IPS-18a (cell line): ENCODE measurements at regions not wholly inside any gene's neighbourhood (a gene's known extent, or its start where the extent isn't known, plus 50 kb on each side); places are given as distances from the start of the nearest gene placed in this dataset.
A peak's percentile ranks its signal among the peaks of the same experiment; 100 is the strongest.

ENCODE experiments used
- H3K27ac ChIP-seq: one replicate; pipeline ENCODE4 v1.5.1; 2013; ENCODE audit warnings: low read length
- H3K27me3 ChIP-seq: one replicate; pipeline ENCODE4 v1.6.1; 2013; ENCODE audit warnings: mild to moderate bottlenecking, low read length; ENCODE audit not compliant: control insufficient read depth, insufficient read depth
- H3K36me3 ChIP-seq: one replicate; pipeline ENCODE4 v1.6.1; 2013; ENCODE audit warnings: low read depth, low read length; ENCODE audit not compliant: control insufficient read depth
- H3K4me1 ChIP-seq: one replicate; pipeline ENCODE4 v1.6.1; 2013; ENCODE audit warnings: low read depth, low read length; ENCODE audit not compliant: control insufficient read depth
- H3K4me3 ChIP-seq: one replicate; pipeline ENCODE4 v1.5.1; 2013; ENCODE audit warnings: low read length
- H3K9ac ChIP-seq: one replicate; pipeline ENCODE4 v1.6.1; 2013; ENCODE audit warnings: mild to moderate bottlenecking, low read length, moderate library complexity
- H3K9me3 ChIP-seq: one replicate; pipeline ENCODE4 v1.6.1; 2013; ENCODE audit warnings: low read depth, low read length; ENCODE audit not compliant: control insufficient read depth

DNA sequence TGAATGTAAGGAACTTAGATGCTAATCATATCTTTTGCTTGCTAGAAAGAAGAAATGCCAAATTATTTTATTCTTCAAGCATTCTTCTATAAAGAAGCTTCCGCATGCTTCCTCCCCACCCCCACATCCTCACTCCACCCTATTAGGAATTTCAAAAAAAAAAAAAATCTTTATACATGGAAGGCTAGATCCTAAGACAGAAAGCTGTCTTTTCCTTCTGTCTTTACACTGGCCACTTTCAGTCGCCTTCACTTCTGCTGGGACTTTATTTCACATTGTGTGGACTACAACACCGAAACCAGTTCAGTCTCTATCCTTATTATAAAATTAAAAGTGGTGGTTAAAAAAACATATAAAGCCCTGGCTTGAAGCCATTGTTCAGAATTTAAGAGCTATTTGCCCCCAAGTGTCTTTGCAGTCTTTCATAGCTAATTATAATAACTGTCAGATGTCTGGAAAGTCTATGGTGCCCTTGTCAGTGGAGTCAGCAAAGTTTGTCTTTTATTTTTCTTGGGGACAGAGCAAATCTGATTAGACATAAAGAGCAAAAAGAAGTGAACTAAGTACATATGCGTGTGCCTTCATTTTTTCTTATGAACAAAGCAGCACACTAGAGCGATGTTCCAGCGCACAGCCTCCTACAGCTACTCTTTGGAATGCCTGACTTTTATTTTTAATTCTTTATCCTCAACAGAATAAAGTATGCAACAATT lies 297.7 kb downstream of the PTPRC start:
- no peaks in the 10 kb centered on the region for H3K27me3 ChIP-seq
- peak overlapping the region; percentile 16 for H3K9ac ChIP-seq
- peak overlapping the region; percentile 26 for H3K4me3 ChIP-seq
- no peaks in the 10 kb centered on the region for H3K9me3 ChIP-seq
- H3K27ac ChIP-seq, result no peak overlapping the region
- H3K36me3 ChIP-seq, result no peaks in the 10 kb centered on the region
- peaks cover 12% of the 10 kb centered on the region for H3K4me1 ChIP-seq

DNA sequence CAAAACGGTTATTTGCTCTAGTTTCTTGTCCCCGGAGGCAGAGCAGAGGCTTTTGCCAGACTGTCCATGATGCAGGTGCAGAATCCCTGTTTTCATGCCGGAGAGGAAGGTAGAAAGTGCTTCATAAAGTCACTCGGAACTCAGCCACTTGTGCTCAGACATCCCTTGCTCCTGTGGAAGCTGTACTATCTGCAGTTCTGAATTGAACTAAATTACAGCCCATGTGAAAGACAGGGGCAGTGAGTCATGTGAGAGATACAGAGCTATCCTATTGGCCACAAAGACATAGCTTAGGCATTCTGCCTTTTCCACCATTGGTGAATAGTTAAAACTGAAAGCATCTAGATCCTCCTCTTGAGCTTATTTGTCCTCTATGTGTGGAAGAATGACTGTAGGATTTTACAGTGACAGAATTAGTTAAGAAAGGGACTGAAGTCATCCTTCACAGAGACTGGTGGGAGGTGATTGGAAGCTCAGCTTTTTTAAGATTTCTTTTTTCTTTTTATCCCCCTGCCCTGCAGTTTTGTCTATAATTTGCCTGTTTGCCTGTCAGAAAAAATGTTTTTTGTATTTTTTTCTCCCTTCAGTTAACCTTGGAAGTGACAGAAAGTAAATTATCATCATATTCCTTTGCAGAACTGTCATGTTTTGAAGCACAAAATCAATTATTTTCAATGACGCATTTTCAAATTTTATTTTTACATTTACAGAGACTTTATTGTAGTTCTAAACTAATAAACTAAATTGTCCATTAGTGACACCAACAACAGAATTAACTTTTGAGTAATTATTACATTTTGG lies 298.6 kb downstream of the PTPRC start:
- Histone ChIP-seq H3K9me3 (no peaks in the 10 kb centered on the region), H3K27me3 (no peaks in the 10 kb centered on the region), H3K27ac (no peak overlapping the region), H3K4me1 (peaks cover 8% of the 10 kb centered on the region), H3K4me3 (peak overlapping the region; percentile 26), H3K9ac (peak overlapping the region; percentile 16), H3K36me3 (no peaks in the 10 kb centered on the region)

DNA sequence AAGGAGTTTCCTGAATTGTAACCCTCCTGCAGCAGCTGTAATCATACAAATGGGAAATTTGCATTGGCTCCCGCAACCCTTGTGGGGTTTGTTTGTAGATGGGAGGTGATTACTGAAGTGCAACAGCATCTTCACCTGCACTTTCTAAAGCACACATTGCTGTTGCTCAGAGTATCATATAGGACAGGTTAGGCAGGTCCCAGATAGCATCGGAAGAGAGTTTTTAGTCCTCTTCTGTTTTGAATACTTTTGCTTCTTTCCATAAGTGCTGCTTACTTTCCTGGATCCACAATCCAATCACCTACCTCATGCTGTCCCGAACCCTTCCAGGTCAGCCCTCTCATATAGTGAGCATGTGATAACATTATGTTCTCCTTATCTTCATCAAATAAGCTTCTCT lies 300.4 kb downstream of the PTPRC start:
- Histone ChIP-seq H3K4me3 (no peak overlapping the region), H3K36me3 (no peaks in the 10 kb centered on the region), H3K27ac (no peak overlapping the region), H3K9me3 (no peaks in the 10 kb centered on the region), H3K4me1 (peaks cover 4% of the 10 kb centered on the region), H3K9ac (no peak overlapping the region), H3K27me3 (no peaks in the 10 kb centered on the region)

DNA sequence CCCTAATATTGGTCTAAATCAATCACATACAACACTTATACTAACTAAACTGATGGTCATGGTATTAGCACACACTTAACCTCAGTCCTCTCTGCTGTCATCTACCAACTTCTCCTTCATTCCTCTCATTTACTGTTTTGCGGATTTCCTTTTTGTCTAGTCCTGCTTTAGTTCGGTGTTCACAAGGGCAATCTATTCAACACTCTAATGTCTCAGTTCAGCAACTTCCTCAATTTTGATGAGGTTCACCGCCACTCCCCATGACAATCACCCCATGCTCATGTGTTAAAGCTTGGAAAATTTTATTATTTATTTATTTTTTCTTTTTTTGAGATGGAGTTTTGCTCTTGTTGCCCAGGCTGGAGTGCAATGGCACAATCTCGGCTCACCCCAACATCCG lies 301.1 kb downstream of the PTPRC start:
- Histone ChIP-seq H3K27ac (no peak overlapping the region), H3K4me3 (no peak overlapping the region), H3K27me3 (no peaks in the 10 kb centered on the region), H3K4me1 (peaks cover 4% of the 10 kb centered on the region), H3K9ac (no peak overlapping the region), H3K9me3 (no peaks in the 10 kb centered on the region), H3K36me3 (no peaks in the 10 kb centered on the region)

DNA sequence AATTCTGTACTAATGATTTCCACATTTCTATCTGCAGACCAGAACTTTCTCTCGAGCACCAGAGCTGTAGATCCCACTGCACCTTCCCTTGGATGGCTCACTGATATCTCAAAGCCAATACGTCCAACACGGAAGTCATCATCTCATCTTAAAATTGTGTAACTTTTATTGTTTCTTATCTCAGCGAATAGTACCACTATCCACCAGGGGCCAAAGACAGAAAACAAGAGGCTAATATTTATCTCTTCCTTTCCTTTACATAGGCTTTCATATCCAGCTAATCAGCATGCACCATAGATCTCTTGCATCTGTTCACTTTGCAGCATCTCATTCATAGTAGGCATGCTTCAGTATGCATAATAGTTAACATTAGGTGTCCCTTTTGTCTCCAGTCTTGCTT lies 303.6 kb downstream of the PTPRC start:
- Histone ChIP-seq H3K36me3 (no peaks in the 10 kb centered on the region), H3K9me3 (no peaks in the 10 kb centered on the region), H3K4me3 (no peak overlapping the region), H3K27me3 (no peaks in the 10 kb centered on the region), H3K27ac (no peak overlapping the region), H3K4me1 (no peaks in the 10 kb centered on the region), H3K9ac (no peak overlapping the region)

DNA sequence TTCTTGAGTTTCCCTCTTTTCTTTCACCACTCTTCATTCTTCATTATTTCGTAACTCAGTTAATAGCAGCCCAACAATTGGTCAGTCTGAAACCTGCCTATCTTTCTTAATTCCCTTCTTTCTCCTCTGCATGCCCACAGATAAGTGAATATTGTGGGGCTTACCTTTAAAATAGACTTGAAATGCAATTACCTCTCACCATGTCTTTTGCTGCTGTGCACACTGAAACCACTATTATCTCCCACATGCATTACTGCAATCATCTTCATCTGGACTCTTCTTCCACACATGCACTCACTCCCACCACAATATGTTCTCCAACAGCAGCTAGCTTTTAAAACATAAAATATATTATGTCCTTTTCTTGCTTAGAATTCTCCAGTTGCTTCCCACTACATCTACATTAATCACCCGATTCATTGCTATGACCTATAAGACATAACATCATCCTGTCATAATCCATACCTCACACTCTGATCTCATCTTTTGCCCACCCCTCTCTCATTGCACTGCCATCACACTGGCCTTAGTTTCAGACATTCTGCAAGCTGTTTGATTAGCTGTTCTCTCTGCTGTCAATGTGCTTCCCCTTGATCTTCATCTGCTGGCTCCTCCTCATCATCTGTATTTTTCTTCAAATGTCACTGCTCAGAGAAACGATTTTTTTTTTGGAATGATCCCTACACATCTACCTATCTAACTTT lies 304.8 kb downstream of the PTPRC start:
- H3K4me3 ChIP-seq, result no peak overlapping the region
- no peak overlapping the region for H3K27ac ChIP-seq

DNA sequence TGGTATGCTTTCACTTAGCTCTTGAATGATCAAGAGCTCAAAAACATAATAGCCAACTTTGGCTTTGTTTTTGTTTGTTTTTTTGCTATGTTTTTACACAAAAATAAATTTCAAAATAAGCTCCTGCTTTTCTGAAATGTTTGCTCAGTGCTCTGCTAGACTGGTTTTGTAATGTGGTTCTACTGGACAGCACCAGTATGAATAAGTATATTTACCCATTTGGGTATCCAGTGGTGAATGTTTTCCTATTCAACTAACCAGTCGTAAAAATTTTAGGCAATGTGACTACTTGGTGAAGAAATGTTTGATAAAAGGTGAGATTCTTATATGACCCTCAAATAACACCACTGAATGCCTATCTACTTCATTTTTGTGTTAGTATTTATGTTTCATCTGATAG lies 308.6 kb downstream of the PTPRC start:
- Histone ChIP-seq H3K27me3 (no peaks in the 10 kb centered on the region), H3K9me3 (no peaks in the 10 kb centered on the region), H3K4me3 (no peak overlapping the region), H3K9ac (no peak overlapping the region), H3K4me1 (no peaks in the 10 kb centered on the region), H3K27ac (no peak overlapping the region), H3K36me3 (no peaks in the 10 kb centered on the region)

More for the DNA sequence above, 304.8 kb downstream of the PTPRC start:
- H3K36me3 ChIP-seq, result no peaks in the 10 kb centered on the region
- H3K27me3 ChIP-seq, result no peaks in the 10 kb centered on the region
- H3K4me1 ChIP-seq, result no peaks in the 10 kb centered on the region
- H3K9ac ChIP-seq, result no peak overlapping the region
- H3K9me3 ChIP-seq, result no peaks in the 10 kb centered on the region

DNA sequence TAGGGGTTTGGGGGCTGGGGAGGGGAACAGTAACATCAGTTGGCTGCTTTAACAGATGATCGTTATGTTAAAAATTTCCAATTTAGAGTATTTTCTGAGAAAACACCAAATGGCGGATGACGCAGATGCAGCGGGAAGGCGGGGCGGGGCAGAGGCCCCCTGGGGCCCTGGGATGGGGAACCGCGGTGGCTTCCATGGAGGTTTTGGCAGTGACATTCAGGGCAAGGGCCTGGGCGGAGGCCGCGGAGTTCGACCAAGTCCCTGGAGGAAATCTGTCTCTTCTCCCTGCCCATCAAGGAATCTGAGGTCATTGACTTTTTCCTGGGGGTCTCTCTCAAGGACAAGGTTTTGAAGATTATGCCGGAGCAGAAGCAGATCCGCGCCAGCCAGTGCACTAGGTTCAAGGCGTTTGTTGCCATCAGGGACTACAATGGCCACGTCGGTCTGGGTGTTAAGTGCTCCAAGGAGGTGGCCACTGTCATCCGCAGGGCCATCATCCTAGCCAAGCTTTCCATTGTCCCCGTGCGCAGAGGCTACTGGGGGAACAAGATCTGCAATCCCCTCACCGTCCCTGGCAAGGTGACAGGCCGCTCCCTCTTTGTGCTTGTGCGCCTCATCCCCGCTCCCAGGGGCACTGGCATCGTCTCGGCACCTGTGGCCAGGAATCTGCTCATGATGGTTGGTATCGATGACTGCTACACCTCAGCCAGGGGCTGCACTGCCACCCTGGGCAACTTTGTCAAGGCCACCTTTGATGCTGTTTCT lies 310.2 kb downstream of the PTPRC start:
- no peaks in the 10 kb centered on the region for H3K36me3 ChIP-seq
- no peak overlapping the region for H3K4me3 ChIP-seq
- no peaks in the 10 kb centered on the region for H3K4me1 ChIP-seq

DNA sequence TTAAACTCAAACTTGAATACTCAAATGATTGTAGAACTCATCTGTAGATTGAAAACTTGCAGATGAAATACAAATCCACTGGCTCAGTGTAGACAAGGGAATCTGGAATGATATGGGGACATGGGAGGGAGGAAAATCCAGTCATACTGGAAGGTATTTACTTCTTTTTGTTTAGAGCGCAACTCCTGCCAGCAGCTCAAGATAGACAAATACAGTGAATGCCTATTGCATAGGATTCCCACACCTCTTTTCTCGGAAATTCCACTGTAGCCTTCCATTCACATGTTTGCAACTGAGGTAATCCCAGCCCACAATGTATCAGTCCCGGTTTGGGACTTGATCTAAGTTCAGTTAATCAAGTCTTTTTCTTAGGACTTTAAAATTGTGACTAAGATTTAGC lies 311.2 kb downstream of the PTPRC start:
- no peaks in the 10 kb centered on the region for H3K27me3 ChIP-seq
- H3K9me3 ChIP-seq, result peaks cover 2% of the 10 kb centered on the region
- H3K4me3 ChIP-seq, result no peak overlapping the region
- no peak overlapping the region for H3K27ac ChIP-seq
- no peak overlapping the region for H3K9ac ChIP-seq
- H3K4me1 ChIP-seq, result no peaks in the 10 kb centered on the region
- no peaks in the 10 kb centered on the region for H3K36me3 ChIP-seq

More for the DNA sequence above, 310.2 kb downstream of the PTPRC start:
- Histone ChIP-seq H3K27me3 (no peaks in the 10 kb centered on the region), H3K9me3 (no peaks in the 10 kb centered on the region), H3K27ac (no peak overlapping the region), H3K9ac (no peak overlapping the region)

DNA sequence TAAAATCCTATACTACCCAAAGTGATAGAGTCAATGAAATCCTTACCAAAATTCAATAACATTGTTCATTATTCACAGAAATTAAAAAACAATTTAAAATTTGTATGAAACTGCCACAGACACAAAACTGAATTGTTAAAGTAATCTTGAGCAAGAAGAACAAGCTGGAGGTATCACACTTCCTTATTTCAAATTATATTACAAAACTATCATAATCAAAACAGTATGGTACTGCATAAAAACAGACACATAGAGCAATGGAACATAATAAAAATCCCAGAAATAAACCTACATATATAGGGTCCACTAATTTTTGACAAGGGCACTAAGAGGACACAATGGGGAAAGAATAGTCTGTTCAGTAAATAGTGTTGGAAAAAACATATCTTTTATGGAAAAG lies 316.2 kb downstream of the PTPRC start:
- H3K9me3 ChIP-seq, result peaks cover 3% of the 10 kb centered on the region
- no peaks in the 10 kb centered on the region for H3K27me3 ChIP-seq
- H3K9ac ChIP-seq, result no peak overlapping the region
- H3K36me3 ChIP-seq, result no peaks in the 10 kb centered on the region
- H3K4me3 ChIP-seq, result no peak overlapping the region
- no peaks in the 10 kb centered on the region for H3K4me1 ChIP-seq
- no peak overlapping the region for H3K27ac ChIP-seq

DNA sequence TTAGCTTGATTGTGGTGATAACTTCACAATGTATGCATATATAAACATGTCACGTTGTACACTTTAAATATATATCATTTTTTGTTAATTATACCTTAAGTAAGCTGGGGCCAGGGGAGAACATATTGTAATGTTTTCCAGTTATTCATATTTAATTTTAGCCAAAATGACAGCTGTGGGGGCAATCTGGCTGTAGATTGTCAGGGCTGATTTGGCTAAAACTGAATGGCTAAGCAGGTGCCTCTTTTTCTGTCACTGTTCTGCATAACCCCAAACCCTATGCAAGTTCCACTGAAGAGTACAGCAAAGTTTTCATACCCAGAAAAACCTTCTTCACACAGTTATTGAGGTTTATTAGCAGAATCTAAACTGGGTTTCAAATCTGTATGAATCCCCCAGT lies 318.2 kb downstream of the PTPRC start:
- Histone ChIP-seq H3K36me3 (no peaks in the 10 kb centered on the region), H3K27ac (no peak overlapping the region), H3K9me3 (peaks cover 3% of the 10 kb centered on the region), H3K27me3 (no peaks in the 10 kb centered on the region), H3K4me3 (no peak overlapping the region), H3K4me1 (no peaks in the 10 kb centered on the region), H3K9ac (no peak overlapping the region)
